HG03457 (cell line): ENCODE measurements at regions not wholly inside any gene's neighbourhood (a gene's known extent, or its start where the extent isn't known, plus 50 kb on each side); places are given as distances from the start of the nearest gene placed in this dataset.
A peak's percentile ranks its signal among the peaks of the same experiment; 100 is the strongest.

ENCODE experiments used
- ATAC-seq: cut with Tn5 transposase; IDR thresholded peaks from one replicate; pipeline ENCODE4 v1.9.1; 2021; ENCODE audit warnings: moderate number of reproducible peaks; ENCODE audit not compliant: unreplicated experiment

GRCh38 chr6:139765825-139766285 is 391.4 kb upstream of the CITED2 start:
- no peak for ATAC-seq

- ATAC-seq = peak; percentile 84
Observed at GRCh38 chr6:139764498-139764986, 390.1 kb upstream of the CITED2 start.

- no peak for ATAC-seq
Observed at GRCh38 chr6:139763468-139764210, 389.2 kb upstream of the CITED2 start.

- ATAC-seq = no peak
Observed at GRCh38 chr6:139762587-139763031, 388.2 kb upstream of the CITED2 start.

- no peak for ATAC-seq
Observed at GRCh38 chr6:139760128-139760527, 385.7 kb upstream of the CITED2 start.

GRCh38 chr6:139759086-139759485 is 384.6 kb upstream of the CITED2 start:
- ATAC-seq = no peak

DNA sequence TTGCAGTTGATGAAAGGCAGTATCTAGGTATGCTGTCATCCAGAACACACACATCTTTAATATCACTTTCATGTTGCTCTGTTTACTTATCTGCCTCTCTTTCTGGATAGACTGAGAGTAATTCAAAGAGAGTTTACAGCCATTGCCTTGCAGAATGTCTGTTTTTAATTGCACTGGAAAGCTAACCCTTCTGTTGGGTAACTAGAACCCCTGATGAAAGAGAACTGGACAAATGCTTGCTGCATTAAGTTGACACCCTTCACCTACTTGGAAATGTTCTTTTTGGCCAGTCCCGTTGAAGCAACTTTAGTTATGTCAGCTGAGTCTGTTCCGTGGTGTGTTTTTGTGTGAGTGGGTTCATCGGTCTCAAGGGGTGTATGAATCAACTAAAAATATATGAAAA is 383.8 kb upstream of the CITED2 start:
- no peak for ATAC-seq

DNA sequence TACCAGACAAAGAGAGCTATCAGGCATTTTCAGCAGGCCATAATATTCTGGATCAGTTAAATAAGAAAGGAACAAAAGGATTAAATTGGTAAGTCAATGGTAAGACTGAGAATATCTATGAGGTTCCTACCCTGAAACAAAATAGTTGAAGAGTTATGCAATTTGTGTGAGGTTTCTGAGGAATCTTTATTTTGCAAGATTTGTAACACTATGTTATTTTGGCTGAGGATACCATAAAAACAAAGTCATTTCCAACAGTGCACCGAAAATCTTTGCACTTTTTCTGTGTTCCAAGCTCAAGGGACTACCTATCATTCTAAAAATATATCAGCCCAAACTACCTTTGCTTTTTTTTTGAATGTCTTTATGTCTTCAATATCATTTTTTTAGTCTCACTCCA is 383.3 kb upstream of the CITED2 start:
- ATAC-seq = no peak

- ATAC-seq = no peak
Observed at GRCh38 chr6:139756381-139756780, 381.9 kb upstream of the CITED2 start.

- ATAC-seq = no peak
Observed at GRCh38 chr6:139754898-139755775, 380.7 kb upstream of the CITED2 start.

DNA sequence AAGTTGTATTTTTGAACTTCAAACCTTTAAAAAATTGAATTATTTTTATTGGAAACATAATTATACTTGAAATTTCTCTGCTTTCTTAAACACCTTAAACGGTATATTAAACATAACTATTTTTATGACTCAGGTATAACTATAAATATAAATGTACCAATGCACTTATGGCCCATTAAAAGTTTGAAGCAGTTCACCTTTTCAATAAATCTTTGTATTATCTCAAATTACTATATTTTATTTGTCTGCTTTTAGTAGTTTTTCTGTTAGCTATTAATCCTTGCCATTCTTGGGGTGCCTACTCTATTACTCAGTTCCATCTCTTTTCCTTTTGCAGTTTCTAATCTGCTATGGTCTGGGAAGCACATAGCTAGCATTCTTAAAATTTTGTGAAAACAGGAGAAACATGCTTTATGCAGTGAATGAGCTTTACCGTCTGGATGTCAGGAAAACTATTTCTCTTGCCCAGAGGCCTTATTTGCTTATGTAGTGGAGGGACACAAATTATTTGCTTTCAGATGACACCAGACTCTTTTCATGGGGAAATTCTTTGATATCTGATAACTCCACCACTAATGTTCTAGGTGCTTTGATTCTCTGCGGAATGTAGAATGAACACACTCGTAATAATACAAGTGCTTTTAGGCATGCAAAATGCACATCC is 378.9 kb upstream of the CITED2 start:
- ATAC-seq = no peak

GRCh38 chr6:139752086-139752485 is 377.6 kb upstream of the CITED2 start:
- ATAC-seq = no peak

DNA sequence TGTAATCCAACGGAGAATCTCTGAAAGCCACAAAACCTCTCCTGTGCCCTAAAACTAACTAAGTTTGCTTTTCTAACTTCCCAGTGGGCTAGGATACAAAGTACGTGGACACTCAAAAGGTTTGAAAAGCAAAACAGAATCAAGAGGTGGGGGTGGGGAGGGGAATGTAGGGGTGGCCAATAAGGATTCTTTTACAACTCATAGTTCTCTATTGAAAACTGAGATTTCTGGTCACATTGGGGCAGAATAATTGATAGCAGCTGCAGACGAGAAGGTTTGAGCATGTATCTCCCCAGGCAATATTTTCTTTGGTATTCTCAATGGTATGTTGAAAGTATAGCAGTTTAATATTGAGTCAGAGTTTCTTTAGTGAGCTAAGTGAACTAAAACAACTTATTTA is 376.7 kb upstream of the CITED2 start:
- ATAC-seq = no peak

GRCh38 chr6:139748353-139749146 is 374.1 kb upstream of the CITED2 start:
- no peak for ATAC-seq

GRCh38 chr6:139747154-139747553 is 372.7 kb upstream of the CITED2 start:
- ATAC-seq = no peak

DNA sequence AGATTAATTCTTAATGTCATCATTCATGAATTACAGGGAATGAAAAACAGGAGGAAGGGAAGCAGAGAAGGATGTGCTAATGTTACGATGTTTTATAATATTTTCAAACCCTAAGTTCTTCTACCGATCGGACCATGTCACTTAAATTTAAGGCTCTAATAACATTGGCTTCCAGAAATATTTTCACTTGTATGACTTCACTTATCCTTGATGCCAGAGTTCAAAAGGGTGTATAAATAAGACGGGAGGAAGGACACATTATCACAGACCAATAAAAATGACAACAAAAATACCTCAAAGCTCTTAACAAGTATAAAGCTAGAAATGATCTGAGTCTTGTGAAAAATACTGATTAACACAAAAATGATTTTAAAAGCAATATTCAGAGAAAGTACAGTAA is 370.4 kb upstream of the CITED2 start:
- no peak for ATAC-seq

DNA sequence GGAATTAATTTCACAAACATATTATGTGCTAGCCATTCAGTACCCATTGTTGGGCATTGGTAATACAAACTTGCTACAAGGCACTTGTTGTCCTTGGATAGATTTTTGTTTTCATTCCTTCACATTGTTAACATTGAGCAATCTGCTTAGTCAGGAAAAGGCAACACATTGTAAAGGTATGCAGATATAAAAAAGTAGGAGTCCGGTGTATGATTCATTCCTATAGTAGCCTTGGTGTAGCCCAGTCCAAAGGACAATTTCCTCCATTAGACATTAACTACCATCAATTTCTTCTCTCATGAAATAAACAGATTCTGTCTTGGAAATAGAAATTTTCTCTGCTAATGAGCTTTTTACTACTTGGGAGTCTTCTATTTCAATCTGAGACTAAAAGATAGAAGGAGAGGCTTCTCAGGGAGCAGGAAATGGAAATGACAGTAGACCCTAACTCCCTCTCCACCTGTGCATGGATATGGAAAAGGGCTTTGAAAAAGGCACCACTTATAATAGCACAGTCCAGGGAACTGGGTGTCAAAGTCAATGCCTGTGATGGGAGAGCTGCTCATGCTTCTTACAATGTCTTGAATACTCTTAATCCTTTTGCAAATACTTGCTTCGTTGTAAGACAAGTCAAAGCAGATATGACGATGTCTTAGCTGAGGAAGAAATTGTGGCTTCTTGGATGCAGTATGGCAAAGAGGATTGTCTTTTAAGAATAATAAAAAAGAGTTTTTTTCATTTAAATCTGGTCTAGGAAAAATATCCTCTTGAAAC is 369.4 kb upstream of the CITED2 start:
- no peak for ATAC-seq

DNA sequence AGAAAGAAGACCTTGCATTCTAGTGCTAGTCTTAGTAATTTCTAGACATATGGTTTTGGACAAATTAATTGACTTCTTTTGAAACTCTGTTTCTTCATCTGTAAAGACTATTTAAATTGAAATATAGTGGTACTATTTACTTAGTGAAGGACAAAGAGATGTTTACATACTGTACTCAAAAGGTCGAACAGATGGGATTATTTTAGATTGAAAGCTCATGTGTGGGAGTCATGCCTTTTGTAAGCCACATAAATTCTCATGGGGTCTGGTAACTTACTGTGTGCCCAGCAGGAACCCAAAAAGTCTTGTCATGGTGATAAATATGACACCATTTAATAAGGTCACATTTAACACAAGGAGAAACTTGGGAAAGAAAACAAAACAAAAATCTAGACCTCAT is 368.2 kb upstream of the CITED2 start:
- no peak for ATAC-seq

DNA sequence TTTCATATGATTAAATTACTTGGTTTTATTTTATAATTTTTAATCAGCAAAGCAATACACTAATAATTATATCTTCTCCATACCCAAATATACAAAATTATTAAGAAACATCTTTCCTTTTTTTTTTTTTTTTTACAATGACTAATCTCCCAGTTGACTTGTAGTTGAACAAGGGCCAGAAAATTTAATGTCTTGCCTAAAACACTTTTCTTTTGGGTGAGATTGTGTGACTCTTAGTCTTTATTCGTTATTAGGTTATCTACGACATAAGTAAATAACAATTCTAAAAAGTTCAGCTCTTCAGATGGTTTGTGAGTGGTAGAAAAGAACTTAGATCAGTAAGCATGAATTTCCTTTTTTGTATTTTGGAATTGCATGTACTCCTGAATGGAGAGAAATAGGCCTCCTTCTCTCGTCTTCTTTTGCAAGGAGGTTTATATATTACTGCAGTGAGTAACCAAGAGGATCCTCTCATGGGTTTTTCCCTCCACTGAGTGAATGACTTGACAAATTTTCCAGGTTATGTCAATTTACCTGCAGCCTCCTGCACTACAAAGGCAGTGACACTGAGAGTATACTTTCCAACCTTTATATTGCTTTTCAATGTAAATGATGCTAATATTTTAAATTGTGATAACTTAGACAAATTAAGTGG is 364.5 kb upstream of the CITED2 start:
- ATAC-seq = no peak
